ENCODE measurements at regions not wholly inside any gene's neighbourhood (a gene's known extent, or its start where the extent isn't known, plus 50 kb on each side); places are given as distances from the start of the nearest gene placed in this dataset.

- TF ChIP-seq RAD21 (IDR thresholded peaks at IDR 0.05 in 1 of 2, conservative IDR thresholded peaks at IDR 0.05 in 1 of 2; ENCODE audit: low read depth in 2 of 2, low read length in 2 of 2) (no peak), TEAD4 (IDR thresholded peaks at IDR 0.05; ENCODE audit: low read depth, low read length) (no peak), GABPA (IDR thresholded peaks at IDR 0.05; ENCODE audit: borderline replicate concordance, insufficient read depth, low read length) (no peak), TCF12 (IDR thresholded peaks at IDR 0.05; ENCODE audit: low read depth, low read length) (no peak), RXRA (IDR thresholded peaks at IDR 0.05; ENCODE audit: insufficient read depth, low read depth, low read length) (no peak)
Measured at GRCh38 chr1:168470901-168471431, 72.8 kb downstream of the XCL2 start (continued).

Measured in H1 (cell line).